HG03103 (cell line): ENCODE measurements at regions not wholly inside any gene's neighbourhood (a gene's known extent, or its start where the extent isn't known, plus 50 kb on each side); places are given as distances from the start of the nearest gene placed in this dataset.
"Not testable (repeated sequence)": the region's sequence is repeated elsewhere in the genome, so short reads cannot be mapped to it uniquely, and the experiment has no call there.

ENCODE experiments used
- ATAC-seq: cut with Tn5 transposase; IDR thresholded peaks from one replicate; pipeline ENCODE4 v1.9.1; 2021; ENCODE audit warnings: low read depth; ENCODE audit not compliant: unreplicated experiment

DNA sequence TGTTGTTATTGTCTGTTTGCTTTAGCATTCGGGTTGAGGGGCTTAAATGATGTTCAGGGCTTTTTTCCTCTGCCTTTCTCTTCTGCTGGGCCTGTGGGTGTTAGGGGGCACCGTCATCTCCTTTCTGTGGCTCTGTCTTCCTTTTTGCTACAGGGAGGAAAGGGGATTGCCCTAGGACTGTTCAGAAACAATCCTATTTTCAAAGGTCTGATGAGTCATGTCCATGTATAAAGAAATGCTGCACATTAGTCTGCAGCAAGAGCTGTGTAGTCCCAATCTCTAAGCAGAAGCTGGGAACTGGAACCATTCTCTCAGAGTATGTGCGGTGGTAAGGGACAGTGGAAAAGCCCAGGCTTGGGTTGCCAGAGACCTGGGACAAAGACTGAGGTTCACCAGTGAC lies 462.3 kb downstream of the OMA1 start:
- ATAC-seq, result no peak

DNA sequence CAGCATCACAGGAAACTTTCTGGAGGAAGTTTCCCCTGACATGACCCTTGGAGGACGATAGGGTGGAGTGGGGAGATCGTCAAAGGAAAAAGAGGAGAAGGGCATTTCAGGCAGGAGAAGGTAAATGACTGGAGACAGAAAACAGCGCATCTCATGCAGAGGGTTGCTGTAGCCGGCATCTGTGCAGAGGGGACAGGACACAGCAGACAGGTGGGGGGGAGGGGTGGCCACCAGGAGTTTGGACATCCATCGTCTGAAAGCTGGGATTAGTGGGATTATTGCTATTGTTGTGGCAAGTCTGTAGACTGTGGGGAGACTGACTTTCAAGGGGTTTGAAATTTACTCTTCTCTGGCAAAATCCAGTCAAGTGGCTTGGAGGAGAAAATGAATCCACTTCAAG lies 463.9 kb downstream of the OMA1 start:
- ATAC-seq, result no peak

DNA sequence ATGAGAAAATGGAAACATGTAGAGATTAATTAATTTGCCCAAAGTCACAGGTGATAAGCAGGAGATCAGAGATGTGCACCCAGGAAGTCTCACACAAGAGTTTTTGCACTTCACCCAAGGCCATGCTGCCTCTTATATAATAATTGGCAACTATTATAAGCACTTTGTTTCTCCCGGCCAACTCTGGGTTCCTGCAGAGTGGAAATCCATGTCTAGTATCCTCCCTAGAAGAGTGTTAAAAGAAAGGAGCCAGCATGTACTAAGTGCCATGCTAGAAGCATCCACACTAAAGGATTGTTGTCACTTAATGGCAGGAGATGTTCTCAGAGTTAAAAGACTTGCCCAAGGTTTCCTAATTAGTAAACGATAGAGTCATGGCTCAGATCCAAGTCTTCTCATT lies 470.3 kb downstream of the OMA1 start:
- ATAC-seq, result no peak

DNA sequence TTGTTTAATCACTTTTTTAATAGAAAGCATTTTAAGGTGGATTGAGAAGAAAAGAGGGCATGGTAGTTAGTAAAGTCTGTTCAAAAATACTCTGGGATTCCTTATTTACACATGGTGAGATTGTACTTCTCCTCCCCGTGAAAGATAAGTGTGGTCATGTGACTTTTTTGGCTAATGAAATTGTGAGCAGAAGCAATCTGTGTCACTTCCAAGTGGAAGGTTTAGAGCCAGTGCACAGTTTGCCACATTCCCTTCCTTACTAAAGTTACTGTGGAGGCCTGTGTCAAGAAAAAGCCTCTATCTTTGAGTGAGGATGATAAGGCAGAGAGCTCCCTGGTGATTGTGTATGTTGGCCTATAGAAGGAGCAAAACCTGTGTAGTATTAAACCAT lies 471.3 kb downstream of the OMA1 start:
- no peak for ATAC-seq

DNA sequence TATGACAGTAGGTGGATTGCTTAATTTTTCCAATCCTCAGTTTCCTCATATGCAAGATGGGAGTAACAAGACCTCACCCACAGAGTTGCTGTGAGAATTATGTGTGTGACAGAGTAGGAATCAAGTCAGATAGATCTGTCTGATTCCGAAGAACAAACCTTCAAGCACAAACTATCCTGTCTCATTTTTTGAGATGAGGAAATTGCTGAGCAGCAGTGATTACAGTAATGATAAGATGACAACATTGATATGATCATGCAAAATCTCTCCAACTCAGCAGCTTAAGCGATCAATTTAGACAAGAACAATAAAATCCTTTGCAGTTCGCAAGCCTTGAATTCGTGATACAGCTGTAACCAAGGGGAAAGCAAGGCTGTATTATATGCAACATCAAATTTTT lies 474.1 kb downstream of the OMA1 start:
- no peak for ATAC-seq

DNA sequence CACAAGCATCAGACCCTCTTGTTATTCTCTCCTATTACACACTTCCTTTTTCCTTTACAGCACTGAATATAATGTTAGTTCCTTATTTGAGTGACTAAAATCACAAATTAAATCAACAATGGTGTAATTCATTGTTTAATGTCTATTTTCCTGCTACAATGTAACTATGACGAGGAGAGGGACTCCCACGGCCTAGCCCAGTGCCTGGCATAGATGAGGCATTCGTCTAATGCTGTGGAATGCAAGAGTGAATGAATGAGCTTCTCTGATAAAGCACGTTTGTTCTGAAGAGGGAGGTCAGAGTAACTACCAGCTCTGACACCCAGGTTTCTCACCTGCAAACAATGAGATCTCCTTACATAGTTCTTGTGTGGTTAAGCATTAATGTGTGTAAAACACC lies 479.4 kb downstream of the OMA1 start:
- ATAC-seq, result no peak

DNA sequence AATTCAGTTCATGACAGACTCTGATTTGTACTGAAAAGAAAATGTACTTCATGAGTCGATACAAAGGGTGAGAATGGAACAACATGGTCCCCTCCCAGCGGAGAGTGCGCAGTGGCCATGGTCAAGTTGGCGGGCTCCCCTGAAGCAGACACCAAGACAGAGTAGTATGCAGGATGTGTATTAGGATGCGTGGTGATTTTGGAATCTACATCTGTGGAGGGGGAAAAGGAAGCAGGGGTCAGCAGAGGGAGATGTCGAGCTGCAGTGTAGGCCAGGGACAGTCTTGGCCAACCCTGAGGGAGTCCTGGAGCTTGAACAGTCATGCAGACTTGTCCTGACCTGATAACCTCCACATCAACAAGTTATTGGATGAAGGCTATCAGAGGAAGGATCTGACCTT lies 481.0 kb downstream of the OMA1 start:
- no peak for ATAC-seq

DNA sequence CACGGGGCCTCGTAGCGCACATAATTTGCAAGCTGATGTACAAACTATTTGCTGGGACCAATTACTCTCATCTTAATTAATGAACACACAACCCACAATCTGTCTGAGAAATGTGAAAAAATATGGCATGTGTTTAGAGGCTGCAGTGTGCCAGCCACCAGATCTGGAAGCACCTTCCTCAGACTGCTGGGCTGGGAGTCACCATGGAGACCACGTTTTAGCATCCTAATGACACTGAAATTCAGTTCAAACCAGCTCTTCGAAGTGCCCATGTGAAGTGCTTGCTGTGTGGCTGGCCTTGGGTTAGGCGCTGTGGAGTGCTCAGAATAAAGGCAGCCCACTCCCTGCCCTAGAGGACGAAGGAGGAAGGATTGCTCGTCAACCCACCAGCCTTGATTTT lies 482.4 kb downstream of the OMA1 start:
- no peak for ATAC-seq

DNA sequence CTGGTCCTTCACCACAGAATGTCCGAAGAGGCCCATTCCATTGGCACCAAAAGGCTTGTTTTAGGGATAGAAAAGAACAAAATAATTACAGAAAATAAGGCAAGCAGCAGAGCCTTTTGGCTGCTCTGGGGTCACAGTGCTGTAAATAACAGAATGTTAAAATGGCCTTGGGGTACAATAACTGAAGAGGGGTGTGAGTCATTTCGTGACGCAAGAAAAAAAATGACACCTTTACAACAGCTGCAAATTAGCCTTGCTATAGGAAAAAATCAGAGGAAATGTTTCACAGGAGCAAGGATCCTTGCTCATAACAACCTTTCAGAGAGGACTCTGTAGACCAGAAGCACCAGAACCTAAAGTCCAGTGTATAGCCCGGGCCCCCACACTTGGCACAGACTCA lies 483.4 kb downstream of the OMA1 start:
- ATAC-seq, result no peak

DNA sequence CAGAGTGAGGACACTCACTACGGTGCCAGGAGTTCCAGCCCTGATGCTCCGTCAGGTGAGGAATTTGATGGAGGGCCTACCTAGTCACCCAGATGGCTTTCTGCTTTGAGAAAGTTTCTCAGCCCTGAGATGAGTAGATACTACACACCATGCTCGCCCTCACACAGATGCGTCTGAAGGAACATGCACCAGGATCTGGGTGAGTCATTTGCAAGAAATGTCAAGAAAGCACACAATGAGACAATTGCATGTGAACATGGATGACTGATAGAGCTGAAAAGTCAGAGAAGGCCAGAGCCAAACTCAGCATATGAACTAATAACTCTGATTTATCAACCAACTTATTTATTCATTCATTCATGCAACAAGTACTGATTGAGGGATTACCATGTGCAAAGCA lies 483.9 kb downstream of the OMA1 start:
- ATAC-seq, result no peak

DNA sequence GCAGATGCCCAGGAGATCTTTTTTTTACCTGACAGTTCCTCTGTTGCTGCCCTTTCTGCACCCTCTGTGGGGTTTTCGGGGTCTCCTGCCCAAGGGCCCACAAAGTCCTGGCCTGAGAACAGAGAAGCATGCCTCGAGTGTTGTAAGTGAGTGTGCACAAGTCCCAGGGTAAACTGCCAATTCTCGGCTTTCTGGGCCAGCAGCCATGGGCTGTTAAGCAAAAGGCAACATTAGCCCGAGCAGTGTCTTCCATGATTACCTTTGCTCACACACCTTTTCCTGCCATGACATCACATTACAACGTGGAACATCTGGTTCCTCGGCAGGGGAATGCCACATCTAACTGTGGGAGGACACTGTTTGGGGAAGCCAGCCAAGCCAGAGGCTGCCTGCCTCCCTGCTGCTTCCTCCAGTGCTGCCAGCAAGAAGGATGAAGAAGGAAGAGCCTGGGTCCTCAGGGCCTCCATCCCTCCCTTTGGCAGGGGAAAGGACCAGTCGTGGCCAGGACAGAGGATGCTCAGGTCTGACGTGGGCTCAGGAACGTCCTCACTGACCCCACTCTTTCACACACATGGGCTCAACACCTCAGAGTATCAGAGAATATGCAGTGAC lies 485.9 kb downstream of the OMA1 start:
- no peak for ATAC-seq

DNA sequence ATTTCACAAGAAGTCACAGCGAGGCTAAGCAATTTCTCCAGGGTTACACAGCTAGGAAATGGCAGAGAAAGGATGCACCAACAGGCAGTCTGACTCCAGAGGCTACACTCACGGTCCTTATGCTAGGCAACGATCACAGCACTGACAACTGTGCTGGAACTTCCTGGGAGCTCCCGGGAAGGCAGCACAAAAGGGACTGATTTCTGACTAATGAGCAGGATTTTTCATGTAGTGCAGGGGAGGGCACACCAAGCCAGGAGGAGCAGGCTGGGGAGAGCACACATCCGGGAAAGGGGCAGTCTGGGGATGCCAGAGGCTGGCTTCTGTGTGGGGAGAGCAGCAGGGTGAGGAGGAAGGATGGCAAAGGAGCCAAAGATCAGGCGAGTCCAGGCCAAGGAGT lies 486.7 kb downstream of the OMA1 start:
- no peak for ATAC-seq

DNA sequence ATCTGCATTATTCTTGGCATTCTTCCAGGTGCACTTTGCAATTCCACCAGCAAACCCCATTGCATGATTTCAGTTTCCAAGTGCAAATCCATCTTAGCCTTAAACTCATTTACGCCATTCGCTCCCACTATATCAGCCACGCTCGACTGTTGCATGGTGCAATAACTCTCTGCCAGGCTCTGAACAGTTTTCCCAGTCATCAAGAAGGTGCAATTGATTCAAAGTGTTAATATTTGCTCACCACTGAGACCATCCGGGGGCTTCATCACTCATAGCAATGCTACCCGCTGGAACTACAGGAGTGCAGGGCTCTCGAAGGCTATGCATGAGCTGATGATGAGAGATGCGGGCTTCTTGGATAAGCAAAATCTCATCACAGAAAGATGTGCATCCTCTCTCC lies 488.2 kb downstream of the OMA1 start:
- no peak for ATAC-seq

DNA sequence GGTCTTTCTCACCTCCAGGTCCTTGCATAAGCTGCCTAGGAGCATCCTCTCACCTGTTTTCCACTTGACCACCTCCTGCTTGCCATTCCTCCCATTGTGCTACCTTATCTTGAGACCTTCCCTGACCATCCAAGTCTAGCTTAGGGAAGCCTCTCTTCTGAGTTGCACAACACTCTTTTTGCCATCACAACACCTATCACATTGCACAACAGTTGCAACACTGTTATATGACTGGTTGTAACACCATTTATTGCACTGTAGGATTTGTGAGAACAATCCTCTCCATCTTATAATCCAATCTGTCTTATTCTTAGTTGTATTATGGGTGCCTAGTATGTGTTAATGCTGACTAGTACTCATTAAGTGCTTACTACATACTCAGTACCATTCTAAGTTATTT lies 488.7 kb downstream of the OMA1 start:
- ATAC-seq, result no peak

DNA sequence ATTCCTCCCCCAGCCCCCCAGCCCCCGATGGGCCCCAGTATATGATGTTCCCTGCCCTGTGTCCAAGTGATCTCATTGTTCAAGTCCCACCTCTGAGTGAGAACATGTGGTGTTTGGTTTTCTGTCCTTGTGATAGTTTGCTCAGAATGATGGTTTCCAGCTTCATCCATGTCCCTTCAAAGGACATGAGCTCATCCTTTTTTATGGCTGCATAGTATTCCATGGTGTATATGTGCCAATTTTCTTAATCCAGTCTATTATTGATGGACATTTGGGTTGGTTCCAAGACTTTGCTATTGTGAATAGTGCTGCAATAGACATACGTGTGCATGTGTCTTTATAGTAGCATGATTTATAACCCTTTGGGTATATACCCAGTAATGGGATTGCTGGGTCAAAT lies 495.3 kb downstream of the OMA1 start:
- not testable (repeated sequence) for ATAC-seq

DNA sequence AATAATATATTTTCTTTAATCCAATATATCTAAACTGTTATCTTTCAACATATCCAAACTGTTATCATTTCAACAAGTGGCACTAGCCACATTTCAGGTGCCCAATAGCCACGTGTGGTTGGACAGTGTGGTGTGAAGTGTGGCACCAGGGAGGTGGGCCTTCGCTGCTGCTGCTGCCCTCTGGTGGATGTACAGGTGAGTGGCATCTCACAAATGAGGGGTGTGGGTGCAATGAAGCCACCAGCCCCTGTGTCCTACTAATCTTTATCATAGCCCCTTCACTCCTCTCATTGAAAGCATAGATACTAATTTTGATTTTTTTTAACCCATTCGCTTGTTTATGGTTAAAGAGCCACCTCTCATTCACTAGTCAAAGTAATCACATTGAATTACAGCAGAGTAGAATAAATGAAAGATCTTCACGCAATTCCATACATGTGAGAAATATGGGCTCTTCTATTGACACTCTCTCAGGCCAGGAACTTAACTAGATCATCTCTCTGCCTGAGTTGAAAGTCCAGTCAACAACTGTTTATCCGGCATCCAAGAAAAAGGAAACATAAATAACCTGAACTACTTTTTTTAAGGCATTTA lies 499.2 kb downstream of the OMA1 start:
- ATAC-seq, result no peak

DNA sequence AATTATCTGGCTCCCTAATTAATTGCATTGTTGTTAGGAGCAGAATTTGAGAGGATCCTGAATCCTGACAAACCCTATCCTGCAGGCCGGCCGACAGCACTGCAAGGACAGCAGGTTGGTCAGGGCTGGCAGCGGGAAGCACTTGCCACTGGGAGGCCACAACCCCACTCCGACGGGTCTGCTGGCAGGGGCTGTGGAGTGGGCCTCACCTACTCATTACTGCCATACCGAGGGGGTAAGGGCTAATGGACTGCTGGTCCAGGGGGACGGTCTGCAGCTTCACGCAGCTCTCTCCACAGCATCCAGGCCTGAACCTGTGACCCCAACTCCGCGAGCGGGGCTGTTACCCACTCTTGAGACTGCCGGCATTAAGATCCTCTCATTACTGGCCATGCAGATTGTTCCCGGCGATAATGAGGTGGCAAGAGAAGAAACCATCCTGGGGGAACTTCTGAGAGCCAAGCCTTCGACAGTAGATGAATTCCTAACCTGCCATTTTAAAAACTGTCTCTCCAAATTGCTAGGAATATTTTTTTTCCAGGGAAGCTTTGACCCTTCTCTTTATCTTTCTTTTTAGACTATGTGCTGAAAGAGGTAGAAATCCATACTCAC lies 501.3 kb downstream of the OMA1 start:
- ATAC-seq, result no peak

DNA sequence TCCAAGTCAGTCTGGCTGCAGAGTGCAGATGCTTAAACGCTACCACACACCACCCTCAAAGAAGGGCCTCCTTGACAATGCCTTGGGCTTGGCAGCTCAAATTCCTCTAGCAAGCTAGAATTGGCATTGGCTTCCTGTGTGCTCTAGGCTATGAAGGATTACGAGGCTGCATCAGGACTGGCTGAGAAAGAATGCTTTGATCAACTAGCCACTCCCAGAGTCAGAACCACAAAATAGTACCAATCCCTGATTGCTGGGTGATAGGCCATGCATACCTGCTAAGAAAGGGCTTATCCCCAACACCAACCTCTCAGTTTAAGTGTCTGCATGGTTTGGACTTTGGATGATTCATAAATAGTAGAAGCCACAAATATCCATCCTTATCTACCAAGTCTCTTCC lies 504.9 kb downstream of the OMA1 start:
- no peak for ATAC-seq

DNA sequence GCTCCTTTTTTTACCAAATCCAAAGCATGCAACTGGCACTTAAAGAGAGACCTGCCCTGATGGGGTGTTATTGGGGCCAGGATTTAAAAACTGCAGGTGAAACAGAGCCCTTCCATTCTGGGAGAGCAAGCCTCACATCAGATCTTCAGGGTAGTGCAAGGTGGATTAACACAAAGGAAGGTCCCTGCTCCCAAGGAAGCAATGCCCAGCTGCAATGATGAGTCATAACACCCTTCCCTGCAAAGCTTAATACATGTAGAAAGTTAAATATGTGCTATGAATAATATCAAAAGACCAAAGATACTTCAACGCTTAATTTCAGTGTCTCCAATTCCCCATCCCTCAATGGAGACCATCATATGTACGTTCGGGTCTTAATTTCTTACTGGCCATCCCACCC lies 508.0 kb downstream of the OMA1 start:
- no peak for ATAC-seq

DNA sequence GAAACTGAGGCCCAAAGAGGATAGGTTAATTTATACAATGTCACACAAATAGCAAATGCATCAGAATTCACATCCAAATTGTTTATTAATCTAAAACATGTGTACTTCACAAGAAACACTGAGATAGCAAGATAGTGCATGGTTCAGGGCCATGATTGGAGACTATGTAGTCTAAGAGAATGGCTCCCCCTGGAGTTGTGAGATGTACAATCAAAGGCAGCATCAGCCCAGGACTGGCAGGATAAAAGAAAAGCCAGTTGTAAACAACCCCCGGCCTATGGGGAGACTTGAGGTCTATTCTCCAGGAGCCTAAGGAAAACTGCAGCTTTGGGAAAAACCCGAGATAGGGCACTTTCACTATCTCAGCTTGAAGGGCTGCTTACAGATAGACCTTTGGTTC lies 511.0 kb downstream of the OMA1 start:
- ATAC-seq, result no peak

DNA sequence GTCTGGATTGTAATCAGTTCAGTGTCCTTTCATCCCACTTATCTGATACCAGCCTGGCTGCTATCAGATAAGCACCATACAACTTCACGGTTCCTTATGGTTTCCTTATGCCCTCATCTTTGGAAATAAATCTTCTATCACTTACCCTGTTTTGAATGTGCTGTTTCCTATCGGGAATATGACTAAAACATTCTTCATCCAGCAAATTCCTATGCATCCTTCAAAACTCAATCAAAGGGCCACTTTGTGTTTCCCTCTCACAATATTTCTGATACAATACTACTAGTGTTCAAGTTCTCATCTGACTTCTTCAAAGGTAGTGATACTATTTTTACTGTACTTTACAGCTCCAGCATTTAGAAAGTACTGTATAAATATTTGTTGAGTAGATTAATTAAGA lies 513.2 kb downstream of the OMA1 start:
- no peak for ATAC-seq

DNA sequence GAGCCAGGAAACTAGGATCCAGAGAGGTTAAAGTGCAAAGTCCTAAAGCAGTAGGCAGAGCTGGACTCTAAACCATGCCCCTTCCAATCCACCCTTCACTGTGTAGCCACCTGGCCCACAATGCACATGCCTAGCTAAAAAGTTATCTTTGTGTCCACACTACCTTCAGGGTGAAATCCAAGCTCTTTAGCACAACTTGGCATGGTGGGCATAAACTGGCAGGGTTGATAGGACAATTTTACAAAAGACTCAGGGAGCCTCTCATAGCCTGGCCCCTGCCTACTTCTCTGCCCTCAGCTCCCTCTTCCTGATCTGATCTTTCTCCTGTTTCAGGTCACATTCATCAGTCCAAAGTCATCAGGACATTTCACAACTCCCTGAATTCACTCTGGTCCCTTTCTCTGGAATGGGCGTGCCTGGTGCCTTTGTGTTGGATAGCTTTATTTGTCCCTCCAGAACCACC lies 513.9 kb downstream of the OMA1 start:
- ATAC-seq, result no peak
